GM18526 (cell line): ENCODE measurements at regions not wholly inside any gene's neighbourhood (a gene's known extent, or its start where the extent isn't known, plus 50 kb on each side); places are given as distances from the start of the nearest gene placed in this dataset.

Experiments used
- POLR2A ChIP-seq: IDR thresholded peaks from 3 replicates; pipeline ENCODE4 v1.6.1; 2011; ENCODE audit not compliant: insufficient read length; ENCODE audit errors: extremely low read depth

DNA sequence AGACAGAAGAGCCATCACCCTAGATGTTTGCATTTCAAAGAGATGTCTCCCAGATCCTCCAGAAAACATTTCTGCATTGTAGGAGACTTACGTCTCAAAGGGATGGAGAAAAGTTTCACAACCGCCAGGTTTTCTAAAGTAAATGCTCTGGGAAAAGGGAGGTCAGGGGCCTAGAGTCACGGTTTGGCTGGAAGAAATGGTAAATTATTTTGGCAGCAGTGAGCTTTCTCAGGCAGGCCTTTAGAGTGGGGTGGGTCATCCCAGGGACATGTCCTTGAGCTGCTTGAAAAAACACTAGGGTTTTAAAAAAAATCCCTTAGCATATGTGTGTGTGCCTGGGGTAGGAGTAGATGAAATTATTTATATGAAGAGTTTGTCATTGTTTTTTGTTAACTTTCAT lies 728.8 kb downstream of the TYW1 start:
- TF ChIP-seq POLR2A: no peak

DNA sequence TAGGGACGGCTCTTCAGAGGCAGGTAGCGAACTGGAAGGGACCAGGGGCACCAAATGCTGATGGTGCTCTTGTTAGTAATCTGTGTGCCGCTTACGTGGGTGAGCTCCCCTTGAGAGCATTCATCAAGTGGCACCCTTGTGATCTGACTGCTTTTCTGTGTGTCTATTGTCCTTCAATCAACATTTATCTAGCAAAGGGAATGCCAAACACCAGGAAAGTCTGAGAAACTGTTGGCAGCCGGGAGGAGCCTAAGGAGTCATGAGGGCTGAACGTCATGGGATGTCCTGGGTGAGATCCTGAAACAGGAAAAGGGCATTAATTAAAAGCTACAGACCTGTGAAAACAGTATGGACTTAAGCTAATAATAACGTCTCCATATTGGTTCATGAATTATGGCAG lies 733.1 kb downstream of the TYW1 start:
- no peak for TF ChIP-seq POLR2A

DNA sequence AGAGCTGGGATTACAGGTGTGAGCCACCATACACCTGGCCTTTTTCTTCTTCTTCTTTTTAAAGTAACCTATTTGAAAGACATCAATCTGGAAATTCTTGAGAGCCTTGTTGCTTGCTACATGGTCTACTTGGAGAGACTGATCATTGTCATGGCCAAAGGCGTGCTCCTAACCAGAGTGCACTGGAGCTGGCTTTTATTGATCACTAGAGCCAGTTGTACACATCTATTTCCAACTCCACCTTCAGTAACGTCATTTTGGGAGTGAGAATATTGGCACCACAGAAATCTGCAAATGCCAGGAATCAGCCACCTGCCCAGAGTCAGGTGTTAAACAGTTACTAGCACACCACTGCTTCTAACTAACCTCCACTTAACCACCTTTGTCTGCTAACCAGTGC lies 735.1 kb downstream of the TYW1 start:
- TF ChIP-seq POLR2A: no peak

DNA sequence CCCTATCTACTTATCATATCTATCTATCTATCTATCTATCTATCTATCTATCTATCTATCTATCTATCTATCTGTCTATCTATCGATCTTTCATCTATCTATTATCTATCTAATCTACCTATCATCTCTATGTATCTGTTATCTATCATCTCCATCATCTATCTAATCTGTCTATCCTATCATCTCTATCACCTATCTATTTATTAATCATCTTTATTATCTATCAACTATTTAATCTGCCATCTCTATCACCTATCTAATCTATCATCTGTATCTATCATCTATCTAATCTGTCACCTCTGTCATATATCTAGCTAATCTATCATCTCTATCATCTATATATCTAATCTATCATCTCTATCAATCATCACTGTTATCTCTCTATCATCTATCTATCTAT lies 736.3 kb downstream of the TYW1 start:
- TF ChIP-seq POLR2A: no peak

DNA sequence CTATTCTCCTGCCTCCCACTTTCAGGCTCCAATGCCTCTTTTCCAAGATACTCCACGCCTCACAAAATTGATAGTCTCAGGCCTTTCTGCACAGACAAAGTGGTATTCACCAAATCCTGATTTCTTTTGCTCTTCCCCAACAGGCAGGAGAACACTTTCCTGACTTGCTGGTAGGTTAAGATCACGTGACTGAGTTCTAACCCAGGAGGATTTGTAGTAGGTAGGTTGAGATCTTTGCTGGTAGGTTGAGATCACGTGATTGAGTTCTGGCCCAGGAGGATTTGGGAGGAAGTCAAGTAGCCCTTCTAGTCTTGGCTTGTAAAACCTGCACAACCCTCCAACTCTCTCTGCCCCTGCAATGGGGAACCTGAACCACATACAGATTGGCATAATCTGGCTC lies 741.5 kb downstream of the TYW1 start:
- no peak for TF ChIP-seq POLR2A

DNA sequence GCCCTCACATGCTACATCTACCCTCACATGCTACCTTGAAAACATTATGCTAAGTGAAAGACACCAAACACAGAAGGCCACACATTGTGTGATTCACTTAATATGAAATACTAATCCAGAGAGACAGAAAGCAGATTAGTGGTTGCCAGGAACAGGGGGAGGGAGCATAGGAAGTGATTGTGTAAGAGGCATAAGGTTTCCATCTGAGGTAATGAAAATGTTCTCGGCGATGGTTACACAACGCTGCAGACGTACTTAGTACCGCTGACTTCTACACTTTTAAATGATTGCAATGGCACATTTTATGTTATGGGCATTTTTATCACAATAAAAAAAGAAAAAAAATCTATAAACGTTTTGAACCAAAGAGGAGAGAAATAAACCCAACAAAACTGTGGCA lies 742.3 kb downstream of the TYW1 start:
- no peak for TF ChIP-seq POLR2A

DNA sequence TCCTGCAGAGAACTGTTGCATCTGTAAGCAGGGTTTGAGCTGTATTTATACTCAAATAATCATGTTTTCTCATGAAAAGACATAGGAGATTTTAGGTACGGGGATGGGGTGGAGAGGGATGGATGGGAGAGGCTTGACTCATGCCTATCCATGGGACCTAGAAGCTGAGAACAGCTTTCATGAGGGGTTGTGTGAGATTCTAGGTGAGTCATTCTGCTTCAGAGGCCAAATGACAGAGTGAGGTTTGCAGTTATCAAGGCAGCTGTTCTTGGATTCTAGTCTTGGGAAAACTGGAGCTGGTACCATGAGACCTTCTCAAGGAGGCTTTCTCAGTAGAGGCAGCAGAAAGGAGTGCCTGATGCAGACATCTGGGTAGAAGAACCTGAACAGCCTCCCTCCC lies 746.9 kb downstream of the TYW1 start:
- TF ChIP-seq POLR2A: no peak

DNA sequence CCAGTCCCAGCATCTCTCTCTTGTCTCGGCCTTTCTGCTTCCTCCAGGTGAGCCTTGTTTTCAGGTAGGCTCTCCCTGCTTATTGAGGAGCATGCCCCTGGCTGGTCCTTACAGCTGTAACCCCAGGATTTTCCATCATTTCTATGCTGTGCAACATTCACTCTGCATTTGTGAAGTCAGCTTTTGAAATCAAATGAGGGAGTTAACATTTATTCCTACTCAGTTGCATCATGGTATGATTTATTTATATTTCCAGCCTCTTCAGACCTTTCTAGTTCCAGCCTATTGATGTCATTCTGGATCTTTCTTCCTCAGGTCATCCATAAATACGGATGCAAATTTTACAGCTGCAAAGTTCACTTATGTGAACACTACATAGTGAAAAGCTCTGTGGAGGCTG lies 755.6 kb downstream of the TYW1 start:
- no peak for TF ChIP-seq POLR2A

DNA sequence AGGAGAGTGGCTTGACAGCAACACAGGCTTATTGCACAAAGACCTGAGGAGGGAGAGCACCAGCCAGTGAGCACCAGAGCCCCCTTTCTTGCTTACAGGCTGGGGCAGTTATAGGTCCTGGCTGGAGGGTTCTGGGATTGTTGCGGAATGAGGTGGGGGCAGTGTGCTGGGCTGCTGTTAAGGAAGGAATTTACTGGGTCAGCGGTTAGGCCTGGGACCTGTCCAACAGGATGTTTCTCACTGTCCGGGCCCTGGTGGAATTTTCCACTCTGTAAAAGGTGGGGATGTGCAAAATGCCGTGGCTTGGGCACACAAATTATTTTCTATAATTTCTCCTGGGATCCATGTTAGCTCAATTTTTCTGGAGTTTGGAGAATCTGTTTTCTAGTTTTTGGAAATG lies 757.3 kb downstream of the TYW1 start:
- TF ChIP-seq POLR2A: no peak

DNA sequence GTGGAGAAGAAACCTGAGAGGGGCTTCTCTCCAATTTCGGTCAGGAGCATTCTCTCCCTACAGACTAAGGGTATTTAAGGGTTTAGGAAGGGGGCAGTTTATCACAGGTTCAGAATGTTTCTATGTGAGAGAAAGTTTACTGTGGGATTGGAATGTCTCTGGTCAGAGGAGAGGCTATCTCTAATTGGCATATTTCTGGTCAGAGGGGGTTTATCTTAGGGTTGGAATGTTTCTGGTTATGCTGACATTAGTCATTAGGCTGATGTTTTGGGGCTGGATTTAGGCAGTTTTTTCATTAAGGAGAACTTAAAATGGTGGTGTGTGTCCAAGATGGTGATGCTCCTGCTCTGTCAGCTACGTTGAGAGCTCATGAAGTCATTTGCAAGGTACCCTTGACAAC lies 758.0 kb downstream of the TYW1 start:
- TF ChIP-seq POLR2A: no peak

DNA sequence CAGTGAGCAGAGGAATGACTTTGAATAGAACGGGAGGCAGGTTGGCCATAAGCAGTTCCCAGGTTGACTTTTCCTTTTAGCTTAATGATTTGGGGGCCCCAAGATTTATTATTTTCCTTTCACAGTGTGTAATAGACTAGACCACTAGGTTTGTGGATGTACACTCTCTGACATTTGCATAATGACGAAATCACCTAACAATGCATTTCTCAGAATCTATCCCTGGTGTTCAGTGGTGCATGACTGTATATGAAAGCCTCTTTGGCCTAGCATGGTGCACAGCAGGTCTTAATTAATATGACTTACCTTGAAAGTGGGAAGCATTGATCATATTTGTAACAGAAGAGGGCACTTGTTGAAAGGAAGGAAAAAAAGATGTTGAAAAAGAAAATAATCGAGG lies 761.9 kb downstream of the TYW1 start:
- TF ChIP-seq POLR2A: no peak

DNA sequence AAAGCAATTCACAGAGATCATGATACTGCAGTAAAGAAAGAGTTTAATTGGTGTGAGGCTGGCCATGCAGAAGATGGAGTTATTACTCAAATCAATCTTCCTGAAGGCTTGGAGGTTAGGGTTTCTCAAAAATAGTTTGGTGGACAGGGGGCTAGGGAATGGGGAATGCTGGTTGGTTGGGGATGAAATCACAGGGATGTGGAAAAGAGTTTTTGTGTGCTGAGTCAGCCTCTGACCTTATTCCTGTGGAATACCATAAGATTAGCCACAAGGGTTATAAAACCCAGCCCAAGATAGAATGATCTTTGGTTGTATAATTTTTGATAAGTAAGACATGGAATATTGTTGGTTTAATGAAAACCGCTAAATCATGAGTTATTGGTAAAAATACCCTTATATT lies 764.3 kb downstream of the TYW1 start:
- no peak for TF ChIP-seq POLR2A

DNA sequence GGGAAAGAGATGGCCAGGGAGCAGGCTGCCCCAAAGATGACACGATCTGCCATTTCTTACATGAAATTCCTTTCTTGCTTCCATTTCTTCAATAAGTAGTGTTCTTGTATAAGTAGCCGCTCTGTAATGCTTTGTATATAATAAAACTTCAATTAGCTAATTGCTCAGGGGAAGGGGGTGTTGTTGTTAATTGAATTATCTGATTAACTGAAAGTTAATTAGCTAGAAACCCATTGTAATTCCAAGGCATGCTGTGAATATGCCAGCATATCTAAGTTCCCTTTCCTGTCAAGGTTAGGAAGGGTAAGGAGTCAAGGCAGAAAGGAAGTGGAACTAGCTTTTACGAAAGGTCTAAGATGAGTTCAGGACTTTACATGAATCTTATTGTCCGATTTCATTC lies 765.9 kb downstream of the TYW1 start:
- TF ChIP-seq POLR2A: no peak

DNA sequence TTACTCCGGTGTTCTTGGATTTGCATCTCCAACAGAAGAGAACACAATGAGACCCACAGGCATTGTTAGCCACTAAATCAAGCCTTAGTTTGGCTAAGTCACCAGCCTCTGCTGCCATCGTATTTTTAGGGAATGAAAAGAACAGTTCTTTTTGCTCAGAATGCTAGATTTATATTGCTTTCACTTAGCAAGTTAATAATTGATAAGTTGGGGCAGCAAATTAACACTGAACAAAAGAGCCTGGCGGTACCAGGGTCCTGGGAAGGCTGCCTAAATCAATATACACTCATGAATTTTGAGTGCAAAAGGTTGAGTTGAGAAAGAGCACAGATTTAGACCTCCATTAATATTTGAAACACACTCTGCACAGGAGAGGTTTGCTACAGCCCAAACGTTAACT lies 767.7 kb downstream of the TYW1 start:
- no peak for TF ChIP-seq POLR2A

DNA sequence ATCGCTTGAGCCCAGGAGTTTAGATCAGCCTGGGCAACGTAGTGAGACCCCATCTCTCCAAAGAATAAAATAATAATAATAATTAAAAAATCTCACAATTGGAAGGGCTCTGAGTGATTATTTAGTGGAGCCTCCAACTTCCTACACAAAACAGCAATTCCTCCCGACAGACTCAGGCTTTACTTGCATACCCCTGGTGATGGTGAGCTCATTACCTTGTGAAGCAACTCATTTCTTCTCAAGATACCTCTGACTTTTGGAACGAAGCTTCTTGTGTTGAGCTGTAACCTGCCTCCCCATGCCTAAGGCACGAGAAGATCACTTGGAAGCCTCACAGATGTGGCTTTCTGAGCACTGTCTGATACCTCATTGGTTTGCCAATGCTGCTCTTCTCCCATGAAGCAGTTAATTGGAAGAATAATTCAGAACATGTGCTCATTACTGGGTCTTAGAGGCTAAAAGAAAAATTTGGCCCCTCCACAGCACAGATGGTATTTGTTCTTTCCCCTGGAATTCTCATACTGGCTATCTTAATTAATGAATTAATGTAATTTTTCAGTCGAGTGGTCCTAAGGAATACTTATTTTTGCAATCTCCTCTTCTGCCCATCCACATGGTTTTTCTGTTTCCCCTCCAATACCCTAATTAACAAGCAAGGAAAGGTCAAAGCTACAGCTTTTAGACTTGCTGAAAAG lies 769.0 kb downstream of the TYW1 start:
- no peak for TF ChIP-seq POLR2A

DNA sequence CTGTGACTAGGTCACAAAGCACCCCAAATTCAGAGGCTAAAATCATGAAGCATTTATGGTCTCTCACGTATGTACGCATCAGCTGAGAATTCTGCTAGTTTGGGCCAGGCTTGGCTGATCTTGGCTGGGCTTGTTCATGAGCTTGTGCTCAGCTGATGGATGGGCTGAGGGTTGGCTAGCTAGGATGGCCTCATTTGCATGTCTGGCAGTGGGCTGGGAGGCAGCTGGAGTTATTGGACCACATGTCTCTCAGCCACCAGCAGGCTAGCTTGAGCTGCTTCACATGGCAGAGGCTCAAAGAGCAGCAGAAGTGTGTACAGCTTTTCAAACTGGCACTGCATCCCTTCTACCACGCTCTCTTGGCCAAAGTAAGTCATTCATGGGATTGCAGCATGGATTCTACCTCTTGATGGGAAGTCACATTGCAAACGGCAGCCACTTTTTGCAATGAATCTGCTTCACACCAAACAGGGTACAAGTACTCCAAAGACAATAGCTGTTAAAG lies 770.3 kb downstream of the TYW1 start:
- TF ChIP-seq POLR2A: no peak

DNA sequence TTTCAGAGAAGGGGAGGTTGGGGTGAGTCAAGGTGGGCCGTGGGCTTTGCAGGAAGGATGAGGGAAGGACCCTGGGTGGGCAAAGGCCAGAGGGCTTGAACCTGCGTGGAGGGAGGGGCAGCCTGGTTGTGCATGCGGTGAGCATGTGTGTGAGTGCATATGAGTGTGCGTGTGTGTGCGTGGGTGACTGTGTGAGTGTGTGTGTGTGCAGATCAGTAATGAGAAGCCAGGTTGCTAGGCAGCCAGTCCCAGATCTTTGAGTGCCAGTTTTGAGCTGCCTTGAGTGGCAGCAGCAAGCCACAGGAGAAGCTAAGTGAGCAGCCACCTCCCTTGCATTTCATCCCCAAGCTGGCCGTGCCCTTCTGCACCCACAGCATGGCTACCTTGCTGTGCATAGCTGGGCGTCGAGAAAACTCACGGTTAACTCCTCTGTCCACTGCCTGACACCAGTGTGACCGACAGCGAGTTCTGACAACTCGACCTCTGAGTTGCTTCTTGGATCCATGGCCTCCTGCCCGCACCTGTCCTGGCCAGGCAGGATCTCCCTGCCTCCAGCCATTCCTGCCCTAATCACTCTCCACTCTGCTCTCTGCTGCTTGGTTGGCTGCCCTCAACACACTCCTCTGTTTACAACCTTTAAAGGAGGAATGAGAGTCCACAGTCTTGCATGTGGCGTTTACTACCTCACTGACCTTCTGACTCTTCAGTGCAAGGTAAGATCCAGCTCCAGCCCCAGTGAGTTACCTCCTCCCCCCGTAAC lies 775.4 kb downstream of the TYW1 start:
- TF ChIP-seq POLR2A: no peak
